GM19372 (cell line): ENCODE measurements at regions not wholly inside any gene's neighbourhood (a gene's known extent, or its start where the extent isn't known, plus 50 kb on each side); places are given as distances from the start of the nearest gene placed in this dataset.
A peak's percentile ranks its signal among the peaks of the same experiment; 100 is the strongest.

Experiments used
- ATAC-seq: cut with Tn5 transposase; IDR thresholded peaks from one replicate; pipeline ENCODE4 v1.9.1; 2021; ENCODE audit warnings: mild to moderate bottlenecking, low read depth, moderate library complexity; ENCODE audit not compliant: unreplicated experiment

DNA sequence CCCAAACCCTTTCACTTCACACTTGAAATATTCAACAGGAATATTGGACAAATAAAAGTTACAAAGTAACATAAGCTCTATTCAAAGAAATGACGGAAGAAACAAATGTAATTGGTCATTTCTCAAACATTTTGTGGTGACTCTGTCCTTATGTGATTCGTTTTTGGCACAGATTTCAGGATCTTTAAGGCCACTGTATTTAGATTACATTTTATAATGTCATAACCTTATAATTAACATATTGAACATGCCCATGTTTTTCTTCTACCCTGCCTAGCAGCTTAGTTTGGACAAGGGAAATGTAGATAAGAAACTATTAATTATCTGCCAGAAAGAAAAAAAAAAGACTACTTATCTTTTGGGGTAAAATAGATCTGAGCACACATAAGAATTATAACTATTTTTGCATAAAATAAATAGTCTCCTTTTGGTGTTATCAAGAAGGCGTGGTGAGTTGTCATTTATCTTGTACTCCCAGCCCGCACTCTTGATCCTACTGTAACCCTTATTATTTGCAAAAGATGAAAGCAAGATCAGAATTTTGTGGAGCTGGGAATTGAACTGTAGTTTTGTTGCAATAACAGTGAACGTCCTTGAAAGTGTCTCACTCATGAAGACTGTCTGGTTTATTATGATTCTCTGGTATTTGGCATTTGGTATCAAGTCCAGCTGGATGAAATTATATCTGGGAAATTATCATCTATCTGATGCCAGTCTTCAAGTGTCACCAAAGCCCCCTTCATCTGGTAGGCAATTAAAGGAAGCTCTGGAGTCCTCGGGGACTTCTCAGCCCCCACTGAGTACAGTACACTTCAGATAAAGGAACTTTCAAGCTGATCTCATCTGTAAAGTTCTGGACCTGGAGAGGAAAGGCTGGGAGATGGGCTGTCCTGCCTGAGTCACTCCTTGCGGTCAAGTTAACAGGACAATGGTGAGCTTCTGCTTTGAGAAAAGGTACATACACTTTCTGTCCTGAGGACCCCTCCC lies 175.7 kb upstream of the INHBA start:
- ATAC-seq = no peak

GRCh38 chr7:41877118-41877517 lies 174.2 kb upstream of the INHBA start:
- ATAC-seq = no peak

DNA sequence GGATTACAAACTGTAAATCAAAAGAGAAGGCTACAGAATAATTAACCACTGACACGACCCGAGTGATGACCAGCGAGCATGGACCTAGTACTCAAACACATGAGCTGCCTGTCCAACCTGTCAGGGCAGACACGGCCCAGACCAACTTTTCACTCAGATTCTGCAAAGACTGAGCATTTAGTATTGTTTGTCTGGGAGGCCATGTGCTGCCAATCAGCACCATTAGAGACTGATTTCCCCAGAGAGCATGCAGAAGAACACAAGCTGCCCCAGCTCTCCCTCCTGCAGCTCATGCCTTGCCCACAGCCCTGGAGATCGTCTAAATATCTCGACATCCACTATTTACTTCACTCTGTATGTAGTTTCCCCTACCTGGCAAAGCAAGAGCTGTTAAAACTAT lies 172.6 kb upstream of the INHBA start:
- no peak for ATAC-seq

DNA sequence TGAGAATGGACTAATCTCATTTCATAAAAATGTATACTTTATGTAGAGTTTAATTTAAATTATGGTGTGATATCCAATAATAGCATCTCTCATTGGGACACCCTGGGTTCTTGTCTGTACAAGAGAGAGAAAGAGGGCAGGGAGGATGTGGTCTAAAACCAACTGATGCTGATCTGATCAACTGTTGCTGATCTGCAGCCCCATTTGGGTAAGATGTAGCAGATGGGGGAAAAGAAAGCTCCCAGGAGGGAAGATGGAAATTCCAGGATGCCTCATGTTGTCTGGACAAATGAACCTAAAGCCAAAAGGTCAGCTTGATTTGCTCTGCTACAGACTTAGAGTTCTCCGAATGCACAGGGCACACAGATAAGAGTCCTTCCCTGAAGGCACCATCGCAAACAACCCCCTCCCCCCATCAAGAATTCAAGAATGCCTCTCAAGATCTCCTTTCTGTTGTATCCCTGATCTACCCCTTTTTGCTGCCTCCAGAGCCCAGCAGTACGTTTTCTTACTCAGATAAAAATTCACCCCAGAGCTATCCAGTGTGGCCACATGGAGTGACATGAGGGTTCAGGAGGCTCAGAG lies 171.4 kb upstream of the INHBA start:
- no peak for ATAC-seq

- ATAC-seq = no peak
Measured at GRCh38 chr7:41873741-41874140, 170.9 kb upstream of the INHBA start.

- no peak for ATAC-seq
Measured at GRCh38 chr7:41872966-41873365, 170.1 kb upstream of the INHBA start.

DNA sequence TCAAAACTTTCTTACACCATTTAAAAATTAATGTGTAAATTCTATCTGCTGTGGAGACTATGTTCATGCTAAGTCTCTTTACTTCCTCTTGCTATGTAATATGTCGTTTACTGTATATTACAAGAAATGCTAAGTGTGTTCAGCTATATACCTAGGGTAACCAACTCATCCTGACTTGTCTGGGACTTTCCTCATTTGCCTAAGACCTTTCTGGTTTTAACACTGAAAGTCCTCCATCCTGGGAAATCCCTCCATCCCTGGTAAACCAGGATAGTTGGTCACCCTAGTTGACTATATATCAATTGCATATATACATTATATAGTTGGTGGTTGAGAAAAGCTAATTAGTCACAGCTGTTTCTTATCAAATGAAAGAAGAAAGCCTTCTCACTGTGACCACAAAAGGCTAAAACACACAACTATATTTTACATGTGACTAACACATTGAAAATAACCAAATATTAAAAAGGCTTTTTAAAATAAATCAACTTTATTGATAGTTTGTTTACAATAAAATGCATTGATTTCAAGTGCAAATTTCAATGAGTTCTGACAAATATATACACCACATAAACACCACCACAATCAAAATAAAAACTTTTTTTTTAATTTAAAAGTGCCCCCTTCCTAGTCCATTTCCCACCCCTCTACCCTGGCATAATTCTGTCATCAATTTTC lies 167.7 kb upstream of the INHBA start:
- peak; percentile 63 for ATAC-seq

- ATAC-seq = peak; percentile 29
Measured at GRCh38 chr7:41869997-41870396, 167.1 kb upstream of the INHBA start.

GRCh38 chr7:41869596-41869995 lies 166.7 kb upstream of the INHBA start:
- no peak for ATAC-seq

GRCh38 chr7:41869091-41869490 lies 166.2 kb upstream of the INHBA start:
- no peak for ATAC-seq

DNA sequence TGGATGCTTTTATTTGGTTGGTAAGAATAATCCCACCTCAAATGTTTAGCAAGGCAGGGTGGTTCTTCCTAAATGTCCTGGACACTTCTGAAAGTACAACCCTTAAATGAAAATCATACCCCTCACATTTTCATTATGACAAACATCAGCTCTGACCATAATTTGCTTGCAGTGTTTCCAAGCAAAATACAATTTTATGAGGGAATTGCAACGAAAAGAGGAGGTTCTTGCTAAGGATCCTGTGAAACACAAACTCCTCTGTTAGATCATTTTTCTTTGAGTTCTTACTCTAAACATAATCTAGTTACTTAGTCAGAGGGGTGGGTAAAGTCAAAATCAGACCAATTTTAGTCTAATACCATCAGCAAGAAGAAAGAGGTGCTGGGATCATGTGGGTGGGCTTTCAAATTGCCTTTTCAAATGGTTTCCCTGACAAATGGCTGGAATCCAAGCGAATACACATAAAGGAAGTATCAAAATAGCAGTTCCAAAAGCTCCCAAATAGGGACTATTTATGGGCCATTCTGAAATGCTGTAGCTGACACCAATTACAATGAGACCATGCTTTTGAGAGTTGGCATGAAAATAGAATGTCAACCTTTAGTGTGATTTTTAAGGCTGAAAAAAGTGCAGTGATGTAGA lies 164.9 kb upstream of the INHBA start:
- no peak for ATAC-seq

DNA sequence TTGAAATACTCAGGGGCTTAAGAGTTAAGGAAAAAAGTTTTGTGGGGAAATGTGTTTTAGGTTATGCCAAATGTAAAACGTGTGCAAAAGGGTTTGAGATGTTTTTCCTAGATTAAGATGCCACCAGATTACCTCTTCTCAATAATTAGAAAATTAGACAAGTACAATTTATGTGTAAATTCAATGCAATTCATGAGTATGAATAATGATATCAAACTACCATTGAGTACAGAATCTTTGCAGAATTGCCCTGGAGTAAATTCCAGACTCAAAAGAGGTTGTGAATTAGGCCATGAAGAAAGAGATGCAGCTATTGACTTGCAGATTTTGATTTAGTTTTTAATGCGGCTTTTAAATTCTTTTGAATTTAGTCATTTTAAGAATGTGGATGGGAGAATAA lies 159.4 kb upstream of the INHBA start:
- ATAC-seq = no peak

DNA sequence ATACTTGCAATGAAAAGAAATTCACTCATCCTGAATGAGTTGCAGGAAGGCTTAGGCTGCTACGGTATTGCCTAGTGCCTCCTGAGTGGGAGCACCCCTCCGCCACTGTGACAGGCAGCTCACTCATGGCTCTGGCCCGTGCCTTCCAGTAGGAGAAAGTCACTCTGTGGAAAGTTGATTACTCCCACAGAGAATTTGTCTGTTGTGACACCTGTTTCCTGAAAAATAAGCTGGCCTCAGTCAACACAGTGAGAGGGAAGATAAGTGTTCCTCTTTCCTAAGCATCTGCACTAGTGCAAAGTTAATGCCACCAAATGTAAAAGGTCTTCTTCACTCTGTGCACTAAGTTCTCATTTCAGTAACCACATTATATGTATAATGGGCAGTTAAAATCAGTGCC lies 158.8 kb upstream of the INHBA start:
- no peak for ATAC-seq

DNA sequence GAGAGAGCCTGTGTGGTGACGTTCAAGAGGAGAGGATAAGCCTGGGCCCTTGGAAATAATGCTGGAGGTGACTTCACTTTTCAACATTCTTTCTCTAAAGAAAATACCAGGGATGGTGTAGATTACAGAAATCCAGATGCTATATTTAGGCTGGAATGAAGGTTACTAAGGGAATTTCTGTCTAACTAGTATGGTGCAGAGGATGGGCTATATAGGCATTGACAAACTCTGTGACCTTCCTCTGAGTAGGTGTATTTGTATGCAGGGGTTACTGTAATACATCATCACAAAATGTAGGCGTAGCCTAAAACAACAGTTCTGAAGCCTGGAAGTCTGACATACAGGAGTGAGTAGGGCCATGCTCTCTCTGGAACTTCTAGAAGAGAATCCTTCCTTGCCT lies 155.3 kb upstream of the INHBA start:
- ATAC-seq = no peak

- ATAC-seq = no peak
Measured at GRCh38 chr7:41855798-41856197, 152.9 kb upstream of the INHBA start.

DNA sequence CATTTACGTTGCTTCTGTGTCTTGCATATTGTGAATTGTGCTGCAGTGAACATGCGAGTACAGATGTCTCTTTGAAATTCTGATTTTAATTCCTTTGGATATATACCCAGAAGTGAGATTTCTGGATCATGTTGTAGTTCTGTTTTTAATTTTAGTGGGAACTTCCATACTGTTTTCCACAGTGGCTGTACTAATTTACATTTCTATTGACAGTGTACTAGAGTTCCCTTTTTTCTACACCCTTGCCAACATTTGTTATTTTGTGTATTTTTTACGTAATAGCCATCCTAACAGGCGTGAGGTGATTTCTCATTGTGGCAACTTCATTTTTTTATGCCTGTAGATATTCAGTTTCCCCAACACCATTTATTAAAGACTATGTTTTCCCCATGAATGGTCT lies 144.7 kb upstream of the INHBA start:
- ATAC-seq = no peak

DNA sequence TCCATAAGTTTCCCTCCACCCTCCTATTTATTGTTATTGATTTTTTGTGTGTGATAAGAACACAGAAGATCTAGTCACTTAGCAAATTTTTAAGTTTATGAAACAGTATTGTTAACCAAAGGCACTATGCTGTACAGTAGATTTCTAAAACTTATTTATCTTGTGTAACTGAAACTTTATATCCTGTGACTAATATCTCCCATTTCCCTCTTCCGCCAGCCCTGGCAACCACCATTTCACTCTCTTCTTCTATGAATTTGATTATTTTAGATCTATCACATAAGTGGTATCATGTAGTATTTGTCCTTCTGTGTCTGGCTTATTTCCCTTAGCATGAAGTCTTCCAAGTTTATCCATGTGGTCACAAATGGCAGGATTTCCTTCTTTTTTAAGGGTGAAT lies 144.3 kb upstream of the INHBA start:
- no peak for ATAC-seq

GRCh38 chr7:41842956-41843355 lies 140.1 kb upstream of the INHBA start:
- no peak for ATAC-seq

GRCh38 chr7:41837916-41838315 lies 135.0 kb upstream of the INHBA start:
- ATAC-seq = no peak

GRCh38 chr7:41835976-41836530 lies 133.2 kb upstream of the INHBA start:
- no peak for ATAC-seq
